VCaP (cell line): ENCODE measurements at regions not wholly inside any gene's neighbourhood (a gene's known extent, or its start where the extent isn't known, plus 50 kb on each side); places are given as distances from the start of the nearest gene placed in this dataset.

Experiments used
- H3K27ac ChIP-seq: fragments of 450-650 bp; 2 replicates; pipeline ENCODE4 v1.5.1; 2017
- CTCF ChIP-seq: fragments of 450-650 bp; conservative IDR thresholded peaks from 2 replicates; pipeline ENCODE4 v1.5.1; 2017; ENCODE audit warnings: mild to moderate bottlenecking, moderate library complexity

- TF ChIP-seq CTCF, result no peak
- peak overlapping the region; percentile 43 for H3K27ac ChIP-seq
Observed at GRCh38 chr10:33453081-33454025, 118.9 kb upstream of the NRP1 start.

GRCh38 chr10:33448421-33449140, 114.1 kb upstream of the NRP1 start:
- H3K27ac ChIP-seq, result no peak overlapping the region
- TF ChIP-seq CTCF, result no peak

- H3K27ac ChIP-seq, result no peak overlapping the region
- no peak for TF ChIP-seq CTCF
Observed at GRCh38 chr10:33441561-33441960, 107.1 kb upstream of the NRP1 start.

- H3K27ac ChIP-seq, result no peak overlapping the region
- no peak for TF ChIP-seq CTCF
Observed at GRCh38 chr10:33434933-33435332, 100.5 kb upstream of the NRP1 start.

GRCh38 chr10:33428682-33429081, 94.2 kb upstream of the NRP1 start:
- no peak for TF ChIP-seq CTCF
- H3K27ac ChIP-seq, result no peak overlapping the region

GRCh38 chr10:33423154-33423529, 88.7 kb upstream of the NRP1 start:
- no peak for TF ChIP-seq CTCF
- H3K27ac ChIP-seq, result peak overlapping the region; percentile 94

GRCh38 chr10:33422471-33423153, 88.1 kb upstream of the NRP1 start:
- H3K27ac ChIP-seq, result peak overlapping the region; percentile 94
- TF ChIP-seq CTCF, result no peak
